ENCODE measurements at regions not wholly inside any gene's neighbourhood (a gene's known extent, or its start where the extent isn't known, plus 50 kb on each side); places are given as distances from the start of the nearest gene placed in this dataset.
"Not testable (repeated sequence)": the region's sequence is repeated elsewhere in the genome, so short reads cannot be mapped to it uniquely, and the experiment has no call there.

GRCh38 chr7:69510114-69510513 is 88.2 kb upstream of the AUTS2 start:
- no peak for DNase-seq

- DNase-seq = no peak
Measured at GRCh38 chr7:69515495-69516212, 82.6 kb upstream of the AUTS2 start.

- DNase-seq = no peak
Measured at GRCh38 chr7:69516238-69516820, 81.9 kb upstream of the AUTS2 start.

GRCh38 chr7:69517985-69518704 is 80.1 kb upstream of the AUTS2 start:
- DNase-seq = no peak

- no peak for DNase-seq
Measured at GRCh38 chr7:69518705-69519077, 79.6 kb upstream of the AUTS2 start.

- no peak for DNase-seq
Measured at GRCh38 chr7:69526570-69526969, 71.7 kb upstream of the AUTS2 start.

GRCh38 chr7:69527706-69528105 is 70.6 kb upstream of the AUTS2 start:
- DNase-seq = no peak

- no peak for DNase-seq
Measured at GRCh38 chr7:69531050-69531449, 67.2 kb upstream of the AUTS2 start.

- DNase-seq = no peak
Measured at GRCh38 chr7:69534461-69535041, 63.7 kb upstream of the AUTS2 start.

GRCh38 chr7:69537691-69538090 is 60.6 kb upstream of the AUTS2 start:
- DNase-seq = no peak

GRCh38 chr7:69539531-69539930 is 58.7 kb upstream of the AUTS2 start:
- no peak for DNase-seq

- no peak for DNase-seq
Measured at GRCh38 chr7:69540287-69540686, 58.0 kb upstream of the AUTS2 start.

- DNase-seq = not testable (repeated sequence)
Measured at GRCh38 chr7:69541779-69542432, 56.4 kb upstream of the AUTS2 start.

GRCh38 chr7:69545175-69545574 is 53.1 kb upstream of the AUTS2 start:
- DNase-seq = no peak

Data from stimulated activated CD4-positive, alpha-beta T cell treated with anti-CD3 and anti-CD28 coated beads, Interleukin-15, amount 100 ng/mL, for 24 hours (primary cell).